ENCODE measurements at regions not wholly inside any gene's neighbourhood (a gene's known extent, or its start where the extent isn't known, plus 50 kb on each side); places are given as distances from the start of the nearest gene placed in this dataset.

DNA sequence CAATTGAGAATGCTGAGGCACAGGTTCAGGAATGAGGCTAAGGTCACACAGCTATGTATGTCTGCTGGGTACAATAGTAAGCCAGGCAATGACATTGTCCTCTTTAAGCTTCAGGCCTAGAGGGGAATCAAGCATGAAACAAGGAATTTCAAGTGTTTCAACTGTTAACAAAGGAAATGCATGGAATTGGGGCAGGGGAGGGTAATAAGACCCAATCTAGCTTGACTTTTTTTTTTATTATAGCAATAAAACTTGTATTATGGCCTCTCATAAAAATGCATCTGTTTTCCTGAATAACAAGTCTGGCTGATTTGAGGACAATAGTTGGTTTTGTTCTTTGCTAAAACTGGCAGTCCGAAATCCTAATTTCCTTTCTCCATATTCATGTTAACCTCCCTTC, 336.7 kb downstream of the CBLN4 start:
- WGBS, 2 donors: 83 to 89% methylated on average over 1 of the region's 1 CpG
- Histone ChIP-seq H3K4me1 (no peaks in the 10 kb centered on the region), H3K36me3 (no peaks in the 10 kb centered on the region), H3K4me3 (no peak overlapping the region), H3K9me3 (no peaks in the 10 kb centered on the region), H3K27me3 (no peaks in the 10 kb centered on the region), H3K27ac (no peak overlapping the region)
- no peak for ATAC-seq (ENCODE audit: low FRiP score in 2 of 2)
- DNase-seq: no peak
- TF ChIP-seq POLR2A (IDR thresholded peaks at IDR 0.05) (no peak), EP300 (IDR thresholded peaks at IDR 0.05) (no peak), POLR2AphosphoS5 (IDR thresholded peaks at IDR 0.05) (no peak)
- TF ChIP-seq, protein P1, sequence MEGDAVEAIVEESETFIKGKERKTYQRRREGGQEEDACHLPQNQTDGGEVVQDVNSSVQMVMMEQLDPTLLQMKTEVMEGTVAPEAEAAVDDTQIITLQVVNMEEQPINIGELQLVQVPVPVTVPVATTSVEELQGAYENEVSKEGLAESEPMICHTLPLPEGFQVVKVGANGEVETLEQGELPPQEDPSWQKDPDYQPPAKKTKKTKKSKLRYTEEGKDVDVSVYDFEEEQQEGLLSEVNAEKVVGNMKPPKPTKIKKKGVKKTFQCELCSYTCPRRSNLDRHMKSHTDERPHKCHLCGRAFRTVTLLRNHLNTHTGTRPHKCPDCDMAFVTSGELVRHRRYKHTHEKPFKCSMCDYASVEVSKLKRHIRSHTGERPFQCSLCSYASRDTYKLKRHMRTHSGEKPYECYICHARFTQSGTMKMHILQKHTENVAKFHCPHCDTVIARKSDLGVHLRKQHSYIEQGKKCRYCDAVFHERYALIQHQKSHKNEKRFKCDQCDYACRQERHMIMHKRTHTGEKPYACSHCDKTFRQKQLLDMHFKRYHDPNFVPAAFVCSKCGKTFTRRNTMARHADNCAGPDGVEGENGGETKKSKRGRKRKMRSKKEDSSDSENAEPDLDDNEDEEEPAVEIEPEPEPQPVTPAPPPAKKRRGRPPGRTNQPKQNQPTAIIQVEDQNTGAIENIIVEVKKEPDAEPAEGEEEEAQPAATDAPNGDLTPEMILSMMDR (IDR thresholded peaks at IDR 0.05): no peak

DNA sequence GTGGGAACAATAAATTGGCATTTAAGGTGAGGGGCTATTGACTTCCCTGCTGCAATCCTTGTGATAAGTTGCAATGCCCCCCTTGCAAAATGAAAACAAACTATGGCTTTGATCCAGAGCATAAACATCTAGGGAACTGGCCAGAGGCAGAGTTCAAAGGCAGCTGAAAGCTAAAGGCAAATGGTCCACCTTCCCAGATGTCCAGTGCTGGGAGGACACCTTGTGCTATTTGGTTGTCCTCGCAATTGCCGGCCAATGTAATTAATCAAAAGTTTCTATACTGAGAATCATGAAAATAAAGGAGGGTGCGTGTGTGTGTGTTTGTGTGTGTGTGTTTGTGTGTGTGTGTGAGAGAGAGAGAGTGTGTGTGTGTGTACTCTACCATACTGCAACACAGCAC, 337.4 kb downstream of the CBLN4 start:
- no peak overlapping the region for H3K4me3 ChIP-seq
- TF ChIP-seq POLR2A (IDR thresholded peaks at IDR 0.05) (no peak), EP300 (IDR thresholded peaks at IDR 0.05) (no peak), POLR2AphosphoS5 (IDR thresholded peaks at IDR 0.05) (no peak)
- TF ChIP-seq, protein P1 (IDR thresholded peaks at IDR 0.05): no peak
- no peaks in the 10 kb centered on the region for H3K4me1 ChIP-seq
- no peaks in the 10 kb centered on the region for H3K27me3 ChIP-seq
- no peak for DNase-seq
- 77 to 81% methylated on average over 3 of the region's 3 CpGs for WGBS, 2 donors
- H3K9me3 ChIP-seq: no peaks in the 10 kb centered on the region
- H3K27ac ChIP-seq: no peak overlapping the region
- no peaks in the 10 kb centered on the region for H3K36me3 ChIP-seq
- no peak for ATAC-seq (ENCODE audit: low FRiP score in 2 of 2)

DNA sequence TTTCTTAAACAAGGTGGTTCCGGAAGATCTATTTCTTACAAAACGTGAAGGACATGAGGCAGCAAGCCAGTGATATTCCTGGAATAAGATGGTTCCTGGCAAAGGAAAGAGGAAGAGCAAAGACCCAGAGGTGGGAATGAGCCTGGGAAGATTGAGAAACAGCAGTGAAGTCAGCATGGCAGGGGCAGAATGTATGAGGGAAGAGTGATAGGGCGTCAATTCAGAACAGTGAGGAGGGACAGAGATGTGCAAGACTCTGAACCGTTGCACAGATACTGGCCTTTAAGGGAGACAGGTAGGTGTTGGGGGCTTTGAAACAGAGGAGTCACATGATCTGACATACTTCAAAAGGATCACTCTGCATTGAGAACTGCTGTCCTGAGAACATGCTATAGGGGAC, 338.3 kb downstream of the CBLN4 start:
- no peak for DNase-seq
- TF ChIP-seq EP300 (IDR thresholded peaks at IDR 0.05): no peak
- TF ChIP-seq POLR2A (IDR thresholded peaks at IDR 0.05): no peak
- TF ChIP-seq, protein P1 (IDR thresholded peaks at IDR 0.05): no peak
- no peak for TF ChIP-seq POLR2AphosphoS5 (IDR thresholded peaks at IDR 0.05)
- peak in 1 of 2 donors; percentile 39 for ATAC-seq (ENCODE audit: low FRiP score in 2 of 2)
- Histone ChIP-seq H3K36me3 (no peaks in the 10 kb centered on the region), H3K9me3 (no peaks in the 10 kb centered on the region), H3K4me3 (no peak overlapping the region), H3K27ac (no peak overlapping the region), H3K4me1 (no peaks in the 10 kb centered on the region), H3K27me3 (no peaks in the 10 kb centered on the region)
- 70 to 74% methylated on average over 4 of the region's 4 CpGs for WGBS, 2 donors

DNA sequence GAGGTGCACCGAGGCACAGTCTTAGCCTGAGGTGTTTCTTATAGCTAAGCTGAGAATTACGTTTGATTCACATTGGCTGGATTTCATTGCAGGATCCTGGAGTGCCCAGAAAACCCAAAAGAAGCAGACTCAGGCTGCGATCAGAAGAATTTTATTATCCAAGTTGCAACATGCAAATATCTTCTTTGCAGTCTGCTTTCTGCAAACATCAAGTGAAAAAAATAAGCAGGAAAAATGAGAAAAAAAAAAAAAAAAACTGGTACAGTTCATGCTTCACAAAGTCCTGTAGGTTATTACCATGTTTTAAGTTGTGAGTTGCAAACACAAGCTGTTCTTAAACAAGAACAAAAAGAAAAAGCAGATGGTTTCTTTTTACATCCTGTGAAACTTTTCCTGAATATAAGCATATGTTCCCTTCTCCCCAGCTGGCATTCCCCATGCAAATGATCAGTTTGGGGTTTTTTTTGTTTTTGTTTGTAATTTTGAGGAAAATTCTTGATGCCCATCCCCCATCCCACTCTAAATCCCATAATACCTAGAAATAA, 349.0 kb downstream of the CBLN4 start:
- ATAC-seq (ENCODE audit: low FRiP score in 2 of 2) (no peak), DNase-seq (no peak)
- Histone ChIP-seq H3K27me3 (no peaks in the 10 kb centered on the region), H3K4me1 (no peaks in the 10 kb centered on the region), H3K4me3 (no peak overlapping the region), H3K9me3 (no peaks in the 10 kb centered on the region), H3K27ac (no peak overlapping the region), H3K36me3 (no peaks in the 10 kb centered on the region)
- TF ChIP-seq EP300 (IDR thresholded peaks at IDR 0.05): no peak
- TF ChIP-seq, protein P1 (IDR thresholded peaks at IDR 0.05): no peak
- no peak for TF ChIP-seq POLR2A (IDR thresholded peaks at IDR 0.05)
- no peak for TF ChIP-seq POLR2AphosphoS5 (IDR thresholded peaks at IDR 0.05)
- WGBS, 2 donors: 44 to 48% methylated on average over 3 of the region's 3 CpGs

DNA sequence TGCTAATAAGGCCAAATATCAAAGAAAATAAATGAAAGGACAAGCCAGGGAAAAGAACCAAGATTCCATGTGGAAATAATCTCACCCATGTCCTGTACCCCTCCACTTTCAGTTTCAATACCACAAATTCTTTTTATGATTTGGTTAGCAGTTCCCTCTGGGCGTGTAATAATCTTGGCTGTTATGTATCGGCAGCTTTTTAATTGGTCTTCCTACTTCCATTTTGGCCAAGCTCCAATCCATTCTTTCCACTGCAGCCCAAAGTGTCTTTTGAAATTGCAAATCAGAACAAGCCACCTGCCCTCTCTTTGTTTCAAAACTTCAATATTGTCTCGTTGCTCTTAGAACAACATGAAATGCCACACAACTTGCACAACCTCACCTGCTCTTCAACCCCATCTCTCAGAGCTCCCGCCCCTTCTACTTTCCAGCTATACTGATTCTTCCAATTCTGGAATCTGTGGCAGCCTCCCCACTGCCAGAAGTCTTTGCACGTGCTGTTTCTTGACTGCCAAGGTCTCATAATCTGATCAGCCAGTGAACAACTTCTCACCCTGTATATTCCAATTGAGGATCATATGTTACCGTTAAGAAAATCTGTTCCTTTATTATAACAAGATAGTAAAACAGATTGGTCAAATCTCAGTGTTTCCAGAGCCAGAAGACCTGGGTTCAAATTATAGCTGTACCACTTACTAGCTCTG, 354.5 kb downstream of the CBLN4 start:
- Histone ChIP-seq H3K27me3 (no peaks in the 10 kb centered on the region), H3K9me3 (no peaks in the 10 kb centered on the region), H3K36me3 (no peaks in the 10 kb centered on the region), H3K4me3 (no peak overlapping the region), H3K27ac (no peak overlapping the region), H3K4me1 (no peaks in the 10 kb centered on the region)
- TF ChIP-seq POLR2AphosphoS5 (IDR thresholded peaks at IDR 0.05): no peak
- TF ChIP-seq, protein P1 (IDR thresholded peaks at IDR 0.05): no peak
- no peak for TF ChIP-seq POLR2A (IDR thresholded peaks at IDR 0.05)
- no peak for TF ChIP-seq EP300 (IDR thresholded peaks at IDR 0.05)
- ATAC-seq (ENCODE audit: low FRiP score in 2 of 2) (no peak), DNase-seq (no peak)
- WGBS, 2 donors: 66 to 72% methylated on average over 6 of the region's 6 CpGs
